HepG2 (cell line): ENCODE measurements at regions not wholly inside any gene's neighbourhood (a gene's known extent, or its start where the extent isn't known, plus 50 kb on each side); places are given as distances from the start of the nearest gene placed in this dataset.

Experiments used
- ATAC-seq: fragments of 200-7000 bp; cut with Tn5 transposase; 3 replicates; pipeline ENCODE4 v1.9.1; 2020; ENCODE audit warnings: mild to moderate bottlenecking, moderate library complexity
- BruUV-seq: library from RNA; stranded (reverse); fragments of 400-500 nt; replicated peaks from 2 replicates; lab custom pipeline; 2021; lab: Mats Ljungman, UMichigan
- CTCF ChIA-PET: fragments of 300-600 bp; formaldehyde crosslinking; extraction: SDS; loops from one replicate; lab custom pipeline; 2021; ENCODE audit warnings: low total read pairs, inconsistent platforms, low intra/inter-chr PET ratio; lab: Yijun Ruan, JAX
- POLR2A ChIA-PET: fragments of 350-600 bp; sonication (Branson Sonifier 250); formaldehyde crosslinking; loops from one replicate; lab custom pipeline; 2020; ENCODE audit warnings: antibody characterized with exemption, inconsistent platforms; lab: Yijun Ruan, JAX
- DNase-seq: peaks from one replicate; pipeline ENCODE4 v3.0.0-alpha.2; 2015; ENCODE audit warnings: low spot score
- FAIRE-seq: peaks from 3 replicates; lab custom pipeline; 2011; peaks lifted over from hg19 to GRCh38; lab: Jason Lieb, UNC
- H2AFZ ChIP-seq: one replicate; pipeline ENCODE4 v1.6.1; 2011; ENCODE audit warnings: low read length, inconsistent platforms
- H3K27ac ChIP-seq: fragments of 300-600 bp; 3 replicates; pipeline ENCODE4 v1.8.0; 2011; ENCODE audit warnings: mixed run types, mild to moderate bottlenecking, mixed read lengths, low read length, inconsistent platforms; ENCODE audit not compliant: insufficient read depth; ENCODE audit errors: extremely low read length
- H3K27me3 ChIP-seq, 2 experiments: fragments of 200-600 bp in 1 of 2; 2 replicates in 1 of 2; 3 replicates in 1 of 2; pipeline versions ENCODE4 v1.6.0 to v1.8.0; 2011; ENCODE audit warnings: low read length in 2 of 2, mild to moderate bottlenecking in 2 of 2, moderate library complexity in 2 of 2, inconsistent platforms in 1 of 2; ENCODE audit not compliant: insufficient read depth in 2 of 2, control insufficient read depth in 1 of 2
- H3K36me3 ChIP-seq, 2 experiments: fragments of 200-600 bp in 1 of 2; replicated peaks in 1 of 2; 2 replicates in 1 of 2; 3 replicates in 1 of 2; pipeline versions ENCODE4 v1.5.1 to v1.8.0; 2011; ENCODE audit warnings: low read length in 2 of 2, inconsistent platforms in 1 of 2; ENCODE audit not compliant: insufficient read depth in 2 of 2, control insufficient read depth in 1 of 2
- H3K4me1 ChIP-seq: 2 replicates; pipeline ENCODE4 v1.5.1; 2012; ENCODE audit warnings: low read length, inconsistent platforms; ENCODE audit not compliant: insufficient read depth
- H3K4me2 ChIP-seq: 2 replicates; pipeline ENCODE4 v1.6.0; 2011; ENCODE audit warnings: low read depth, low read length, inconsistent platforms
- H3K4me3 ChIP-seq, 3 experiments: fragments of 200-600 bp in 1 of 3; sonication (generic), shearing (Covaris generic) in 1 of 3; replicated peaks in 1 of 3; 2 replicates each; pipeline ENCODE4 v1.5.1; 2011 to 2016; ENCODE audit warnings: low read length in 3 of 3, inconsistent platforms in 2 of 3, low read depth in 2 of 3, mild to moderate bottlenecking in 2 of 3, control low read depth in 1 of 3, mixed read lengths in 1 of 3; ENCODE audit not compliant: insufficient read depth in 1 of 3
- H3K79me2 ChIP-seq: one replicate; pipeline ENCODE4 v1.6.1; 2011; ENCODE audit warnings: low read length, inconsistent platforms; ENCODE audit not compliant: insufficient read depth
- H3K9ac ChIP-seq: 2 replicates; pipeline ENCODE4 v1.6.0; 2011; ENCODE audit warnings: mild to moderate bottlenecking, low read depth, low read length, inconsistent platforms; ENCODE audit not compliant: insufficient read depth
- H3K9me3 ChIP-seq: 2 replicates; pipeline ENCODE4 v1.5.1; 2012; ENCODE audit warnings: mild to moderate bottlenecking, low read length
- H4K20me1 ChIP-seq: 2 replicates; pipeline ENCODE4 v1.6.0; 2011; ENCODE audit warnings: inconsistent platforms, mild to moderate bottlenecking, low read length, moderate library complexity; ENCODE audit not compliant: insufficient read depth
- CBFB ChIP-seq: sonication (generic); formaldehyde crosslinking; IDR thresholded peaks from 2 replicates; pipeline ENCODE4 v1.4.0; 2020; ENCODE audit warnings: missing genetic modification reagents
- KLF9 ChIP-seq: IDR thresholded peaks from 2 replicates; pipeline ENCODE4 v1.6.1; 2016; ENCODE audit warnings: low read depth
- MLX ChIP-seq: IDR thresholded peaks from 2 replicates; pipeline ENCODE4 v1.6.1; 2016
- TOE1 ChIP-seq: sonication (generic); formaldehyde crosslinking; IDR thresholded peaks from 2 replicates; pipeline ENCODE4 v1.4.0; 2020; ENCODE audit warnings: mild to moderate bottlenecking, missing genetic modification reagents
- YEATS4 ChIP-seq: sonication (generic); formaldehyde crosslinking; IDR thresholded peaks from 2 replicates; pipeline ENCODE4 v1.4.0; 2020; ENCODE audit warnings: missing genetic modification reagents, borderline replicate concordance
- ZMYM4 ChIP-seq: sonication (generic); formaldehyde crosslinking; IDR thresholded peaks from 2 replicates; pipeline ENCODE4 v1.8.1; 2023; ENCODE audit warnings: mild to moderate bottlenecking, missing genetic modification reagents
- ZNF570 ChIP-seq: sonication (generic); formaldehyde crosslinking; IDR thresholded peaks from 2 replicates; pipeline ENCODE4 v1.4.0; 2020; ENCODE audit warnings: mild to moderate bottlenecking, missing genetic modification reagents, borderline replicate concordance
- ZNF609 ChIP-seq: sonication (generic); formaldehyde crosslinking; IDR thresholded peaks from 2 replicates; pipeline ENCODE4 v1.4.0; 2020; ENCODE audit warnings: mild to moderate bottlenecking, missing genetic modification reagents, borderline replicate concordance
- ZNF788 ChIP-seq: sonication (generic); formaldehyde crosslinking; IDR thresholded peaks from 2 replicates; pipeline ENCODE4 v1.5.0; 2020; ENCODE audit warnings: mild to moderate bottlenecking, missing genetic modification reagents, borderline replicate concordance
- WGBS: methylation state at CpG from one replicate; pipeline ENCODE4 v1.1.6; 2017; ENCODE audit warnings: low lambda C conversion rate; 5-methylcytosine and 5-hydroxymethylcytosine counted together
- in situ Hi-C: cut with HindIII; loops from 2 replicates; pipeline ENCODE4 v1.10.0; 2017; ENCODE audit warnings: low pct_unique_long_range_greater_than_20kb; ENCODE audit not compliant: extremely low pct_ligation_motif_present
- intact Hi-C: fragments of 100-400 bp; cut with micrococcal nuclease; formaldehyde crosslinking; loops from one replicate; pipeline ENCODE4 v1.10.0; 2022; ENCODE audit not compliant: unreplicated experiment

- no peak overlapping the region for H3K4me3 ChIP-seq
- CTCF ChIA-PET: no interaction called here
Measured at GRCh38 chr15:62940755-62941361, 101.7 kb upstream of the TPM1 start.

More at GRCh38 chr15:62940755-62941361, 101.7 kb upstream of the TPM1 start:
- in situ Hi-C loops (no loop called here), intact Hi-C loops (no loop called here)
- Histone ChIP-seq H3K4me1 (peaks cover 17% of the 10 kb centered on the region), H3K36me3 (no peaks in the 10 kb centered on the region), H3K27ac (no peak overlapping the region), H4K20me1 (no peaks in the 10 kb centered on the region), H3K27me3 (peaks cover 0 to 15% of the 10 kb centered on the region in 2 experiments; a peak in 1 of 5 replicates), H3K79me2 (no peaks in the 10 kb centered on the region), H3K9ac (no peak overlapping the region), H2AFZ (no peak overlapping the region), H3K9me3 (no peaks in the 10 kb centered on the region), H3K4me2 (peak overlapping the region; percentile 15; the same call in 1 of the 2 replicates)
- no peak for DNase-seq
- no peak for FAIRE-seq
- no TSS peak for BruUV-seq
- TF ChIP-seq TOE1 (CRISPR knock-in tag) (no peak), ZNF788 (CRISPR knock-in tag) (no peak), ZNF609 (CRISPR knock-in tag) (no peak), ZMYM4 (CRISPR knock-in tag) (no peak), YEATS4 (no peak), ZNF570 (CRISPR knock-in tag) (no peak), MLX (no peak), KLF9 (CRISPR knock-in tag) (no peak), CBFB (CRISPR knock-in tag) (no peak)
- POLR2A ChIA-PET: no interaction called here
- peak; percentile 25; the same call in 1 of the 3 replicates for ATAC-seq
- 21% methylated on average over 5 of the region's 11 CpGs for WGBS
